ENCODE measurements at regions not wholly inside any gene's neighbourhood (a gene's known extent, or its start where the extent isn't known, plus 50 kb on each side); places are given as distances from the start of the nearest gene placed in this dataset.

DNA sequence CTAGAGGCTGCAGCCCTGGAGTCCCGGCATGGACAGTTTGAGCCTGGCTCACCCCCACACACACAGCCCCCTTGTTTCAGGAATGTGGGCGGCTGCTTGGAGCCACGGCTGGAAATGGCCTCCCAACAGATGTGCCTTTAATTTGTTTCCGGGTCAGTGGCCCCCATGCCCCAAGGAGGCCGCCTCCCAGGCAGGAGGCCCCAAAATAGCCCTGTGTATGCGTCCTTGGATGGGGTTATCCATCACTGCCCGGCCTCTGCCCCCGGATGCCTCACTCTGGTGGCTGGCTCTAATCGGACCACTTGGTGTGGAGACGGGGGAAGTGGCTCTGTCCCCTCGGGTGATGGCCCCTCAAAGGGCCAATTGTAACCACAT is 151.9 kb upstream of the MYCN start:
- FAIRE-seq: no peak
- Histone ChIP-seq H3K36me3 (ENCODE audit: control insufficient read depth in 3 of 3, insufficient read depth in 2 of 3, low read depth in 1 of 3, low read length in 3 of 3) (no peaks in the 10 kb centered on the region), H3K9me3 (ENCODE audit: control insufficient read depth in 2 of 2, insufficient read depth in 1 of 2, low read depth in 1 of 2, low read length in 1 of 2) (no peaks in the 10 kb centered on the region), H3K27me3 (ENCODE audit: control insufficient read depth in 3 of 3, insufficient read depth in 3 of 3, low read length in 3 of 3) (no peaks in the 10 kb centered on the region), H3K4me1 (ENCODE audit: control insufficient read depth in 3 of 3, insufficient read depth in 2 of 3, low read depth in 1 of 3, low read length in 2 of 3) (no peaks in the 10 kb centered on the region), H3K4me3 (ENCODE audit: low read depth in 1 of 3, low read length in 3 of 3) (no peak overlapping the region), H3K27ac (ENCODE audit: low read depth in 1 of 3, low read length in 2 of 3) (no peak overlapping the region)
- WGBS, 3 donors: 67 to 84% (median 77%) methylated on average over 11 of the region's 11 CpGs
- DNase-seq: no peak

DNA sequence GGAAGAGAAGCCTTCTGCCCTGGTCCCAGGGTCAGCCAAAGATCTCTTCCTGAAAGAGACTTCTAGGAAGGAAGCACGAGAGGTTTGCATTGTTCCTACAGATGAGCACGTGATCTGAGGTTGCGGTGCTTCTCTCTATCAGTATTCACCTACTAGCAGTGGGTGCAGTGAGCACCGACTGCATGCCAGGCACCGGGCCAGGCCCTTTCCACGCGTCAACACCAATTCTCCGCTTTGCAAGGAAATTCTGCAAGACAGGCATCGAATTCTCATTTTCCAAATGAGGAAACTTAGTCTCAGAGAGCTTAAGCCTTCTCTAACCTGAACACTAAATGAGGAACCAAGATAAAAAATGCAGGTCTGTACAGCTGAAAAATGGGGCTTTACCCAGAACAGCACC is 151.5 kb upstream of the MYCN start:
- FAIRE-seq (no peak), DNase-seq (no peak)
- no peaks in the 10 kb centered on the region for H3K4me1 ChIP-seq (ENCODE audit: control insufficient read depth in 3 of 3, insufficient read depth in 2 of 3, low read depth in 1 of 3, low read length in 2 of 3)
- no peaks in the 10 kb centered on the region for H3K36me3 ChIP-seq (ENCODE audit: control insufficient read depth in 3 of 3, insufficient read depth in 2 of 3, low read depth in 1 of 3, low read length in 3 of 3)
- no peak overlapping the region for H3K4me3 ChIP-seq (ENCODE audit: low read depth in 1 of 3, low read length in 3 of 3)
- H3K27me3 ChIP-seq (ENCODE audit: control insufficient read depth in 3 of 3, insufficient read depth in 3 of 3, low read length in 3 of 3): no peaks in the 10 kb centered on the region
- 77 to 89% (median 83%) methylated on average over 9 of the region's 9 CpGs for WGBS, 3 donors
- no peaks in the 10 kb centered on the region for H3K9me3 ChIP-seq (ENCODE audit: control insufficient read depth in 2 of 2, insufficient read depth in 1 of 2, low read depth in 1 of 2, low read length in 1 of 2)
- H3K27ac ChIP-seq (ENCODE audit: low read depth in 1 of 3, low read length in 2 of 3): no peak overlapping the region

DNA sequence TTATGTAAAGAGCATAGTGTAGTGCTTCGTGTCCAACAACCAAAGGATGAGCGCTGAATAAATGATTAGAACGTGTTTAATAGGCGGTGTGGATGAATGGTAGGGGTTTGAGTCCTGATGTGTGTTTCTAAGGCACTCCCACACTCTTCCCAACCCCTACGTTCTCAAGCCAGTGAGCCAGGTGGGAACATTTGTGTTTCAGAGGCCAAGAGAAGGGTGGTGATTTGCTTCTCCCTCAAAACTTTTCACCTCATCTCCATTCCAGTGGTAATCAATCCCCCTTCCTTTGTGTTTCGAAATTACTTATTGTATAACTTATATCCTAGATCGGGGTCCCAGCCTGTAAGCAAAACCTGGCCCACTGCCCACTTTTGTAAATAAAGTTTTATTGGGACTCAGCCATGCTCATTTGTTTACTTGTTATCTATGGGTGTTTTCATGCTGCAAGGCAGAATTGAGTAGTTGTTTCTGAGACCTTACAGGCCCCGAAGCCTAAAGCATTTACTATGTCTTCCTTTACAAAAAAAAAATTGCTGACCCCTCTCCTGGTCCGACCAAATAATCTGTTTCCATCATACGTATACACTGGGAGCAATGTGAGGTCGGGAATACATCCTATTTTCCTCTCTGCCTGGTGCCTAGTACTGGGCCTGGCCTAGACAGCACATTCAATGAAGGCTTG is 150.8 kb upstream of the MYCN start:
- H3K4me3 ChIP-seq (ENCODE audit: low read depth in 1 of 3, low read length in 3 of 3): no peak overlapping the region
- no peaks in the 10 kb centered on the region for H3K9me3 ChIP-seq (ENCODE audit: control insufficient read depth in 2 of 2, insufficient read depth in 1 of 2, low read depth in 1 of 2, low read length in 1 of 2)
- H3K4me1 ChIP-seq (ENCODE audit: control insufficient read depth in 3 of 3, insufficient read depth in 2 of 3, low read depth in 1 of 3, low read length in 2 of 3): no peaks in the 10 kb centered on the region
- H3K27me3 ChIP-seq (ENCODE audit: control insufficient read depth in 3 of 3, insufficient read depth in 3 of 3, low read length in 3 of 3): no peaks in the 10 kb centered on the region
- FAIRE-seq (no peak), DNase-seq (no peak)
- no peaks in the 10 kb centered on the region for H3K36me3 ChIP-seq (ENCODE audit: control insufficient read depth in 3 of 3, insufficient read depth in 2 of 3, low read depth in 1 of 3, low read length in 3 of 3)
- H3K27ac ChIP-seq (ENCODE audit: low read depth in 1 of 3, low read length in 2 of 3): no peak overlapping the region
- WGBS, 3 donors: 81 to 92% (median 84%) methylated on average over 11 of the region's 11 CpGs

DNA sequence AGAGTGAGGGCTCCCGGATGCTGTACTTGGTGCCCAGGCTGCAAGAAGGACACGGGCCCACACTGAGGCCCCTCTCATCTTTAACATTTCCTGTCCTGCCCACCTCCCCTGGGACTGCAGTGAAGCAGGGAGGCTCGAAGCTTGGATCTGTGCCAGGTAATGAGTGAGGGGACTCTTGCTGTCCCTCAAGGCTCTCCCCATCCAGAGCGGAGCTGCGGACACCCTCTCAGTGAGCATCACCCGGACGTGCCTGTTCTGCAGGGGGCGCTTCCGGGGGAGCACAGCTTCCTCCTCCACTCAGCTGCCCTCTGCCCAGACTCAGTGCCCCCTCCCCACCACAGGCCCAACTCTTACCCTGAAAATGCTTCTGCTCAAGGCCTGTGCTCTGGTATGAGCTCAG is 150.0 kb upstream of the MYCN start:
- FAIRE-seq: no peak
- Histone ChIP-seq H3K27me3 (ENCODE audit: control insufficient read depth in 3 of 3, insufficient read depth in 3 of 3, low read length in 3 of 3) (no peaks in the 10 kb centered on the region), H3K27ac (ENCODE audit: low read depth in 1 of 3, low read length in 2 of 3) (no peak overlapping the region), H3K9me3 (ENCODE audit: control insufficient read depth in 2 of 2, insufficient read depth in 1 of 2, low read depth in 1 of 2, low read length in 1 of 2) (no peaks in the 10 kb centered on the region), H3K4me1 (ENCODE audit: control insufficient read depth in 3 of 3, insufficient read depth in 2 of 3, low read depth in 1 of 3, low read length in 2 of 3) (no peaks in the 10 kb centered on the region), H3K36me3 (ENCODE audit: control insufficient read depth in 3 of 3, insufficient read depth in 2 of 3, low read depth in 1 of 3, low read length in 3 of 3) (no peaks in the 10 kb centered on the region), H3K4me3 (ENCODE audit: low read depth in 1 of 3, low read length in 3 of 3) (no peak overlapping the region)
- no peak for DNase-seq
- 87 to 88% (median 87%) methylated on average over 9 of the region's 9 CpGs for WGBS, 3 donors

DNA sequence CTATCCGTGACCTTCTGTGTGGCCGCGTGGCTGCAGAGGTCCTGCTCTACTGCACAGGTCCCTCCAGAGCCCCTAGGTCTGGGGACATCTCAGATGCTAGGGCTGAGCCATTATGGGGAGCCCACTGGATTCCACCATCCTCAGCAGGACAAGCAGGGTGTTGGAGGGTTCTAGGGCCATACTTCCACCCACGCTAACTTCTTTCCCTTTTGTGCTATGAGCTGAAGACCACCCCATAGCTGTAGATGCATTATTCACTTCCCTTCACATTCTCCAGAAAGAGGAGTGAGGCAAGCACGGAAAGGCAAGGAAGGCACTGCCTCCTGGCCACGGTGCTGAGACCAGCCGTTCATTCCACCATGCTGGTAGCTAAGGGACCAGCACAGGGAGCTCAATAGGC is 149.5 kb upstream of the MYCN start:
- Histone ChIP-seq H3K4me3 (ENCODE audit: low read depth in 1 of 3, low read length in 3 of 3) (no peak overlapping the region), H3K36me3 (ENCODE audit: control insufficient read depth in 3 of 3, insufficient read depth in 2 of 3, low read depth in 1 of 3, low read length in 3 of 3) (no peaks in the 10 kb centered on the region), H3K4me1 (ENCODE audit: control insufficient read depth in 3 of 3, insufficient read depth in 2 of 3, low read depth in 1 of 3, low read length in 2 of 3) (no peaks in the 10 kb centered on the region), H3K27me3 (ENCODE audit: control insufficient read depth in 3 of 3, insufficient read depth in 3 of 3, low read length in 3 of 3) (no peaks in the 10 kb centered on the region), H3K9me3 (ENCODE audit: control insufficient read depth in 2 of 2, insufficient read depth in 1 of 2, low read depth in 1 of 2, low read length in 1 of 2) (no peaks in the 10 kb centered on the region), H3K27ac (ENCODE audit: low read depth in 1 of 3, low read length in 2 of 3) (no peak overlapping the region)
- FAIRE-seq: no peak
- WGBS, 3 donors: 87 to 90% (median 89%) methylated on average over 7 of the region's 7 CpGs
- DNase-seq: no peak

DNA sequence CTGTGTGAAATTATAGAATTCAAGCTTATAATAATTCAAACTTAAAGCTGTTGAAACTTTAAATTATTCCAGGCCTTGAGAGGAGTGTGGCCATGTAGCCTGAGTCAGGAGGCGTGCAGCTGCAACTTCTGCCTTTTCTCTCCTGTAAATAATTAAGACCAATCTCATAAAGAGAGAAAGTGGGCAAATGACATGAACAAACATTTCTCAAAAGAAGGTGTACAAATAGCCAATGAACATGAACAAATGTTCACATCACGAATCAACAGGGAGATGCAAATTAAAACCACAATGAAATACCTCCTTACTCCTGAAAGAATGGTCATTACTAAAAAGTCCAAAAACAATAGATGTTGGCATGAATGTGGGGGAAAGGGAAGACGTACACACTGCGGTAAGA is 149.1 kb upstream of the MYCN start:
- no peak for DNase-seq
- Histone ChIP-seq H3K9me3 (ENCODE audit: control insufficient read depth in 2 of 2, insufficient read depth in 1 of 2, low read depth in 1 of 2, low read length in 1 of 2) (no peaks in the 10 kb centered on the region), H3K27ac (ENCODE audit: low read depth in 1 of 3, low read length in 2 of 3) (no peak overlapping the region), H3K27me3 (ENCODE audit: control insufficient read depth in 3 of 3, insufficient read depth in 3 of 3, low read length in 3 of 3) (no peaks in the 10 kb centered on the region), H3K36me3 (ENCODE audit: control insufficient read depth in 3 of 3, insufficient read depth in 2 of 3, low read depth in 1 of 3, low read length in 3 of 3) (no peaks in the 10 kb centered on the region), H3K4me1 (ENCODE audit: control insufficient read depth in 3 of 3, insufficient read depth in 2 of 3, low read depth in 1 of 3, low read length in 2 of 3) (no peaks in the 10 kb centered on the region), H3K4me3 (ENCODE audit: low read depth in 1 of 3, low read length in 3 of 3) (no peak overlapping the region)
- WGBS, 3 donors: 88 to 94% (median 91%) methylated on average over 4 of the region's 4 CpGs
- no peak for FAIRE-seq

DNA sequence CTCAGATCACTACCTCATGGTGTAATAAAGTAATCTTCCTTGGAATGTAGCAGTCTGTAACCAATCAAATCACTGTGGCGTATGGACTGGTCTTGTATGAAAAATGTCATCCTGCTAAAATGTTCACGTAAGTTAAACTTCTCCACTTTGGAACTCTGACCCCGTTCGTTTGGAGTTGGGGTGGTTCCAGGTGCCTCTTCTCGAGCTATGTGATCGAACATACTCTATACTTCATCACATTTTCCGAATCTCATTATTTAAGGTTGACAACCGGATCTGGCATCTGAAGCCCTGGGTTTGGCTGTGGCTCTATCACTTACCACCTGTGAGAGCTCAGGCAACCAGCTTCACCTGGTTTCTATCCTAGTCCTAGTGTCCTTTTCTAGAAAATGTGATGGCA is 148.0 kb upstream of the MYCN start:
- Histone ChIP-seq H3K27ac (ENCODE audit: low read depth in 1 of 3, low read length in 2 of 3) (no peak overlapping the region), H3K9me3 (ENCODE audit: control insufficient read depth in 2 of 2, insufficient read depth in 1 of 2, low read depth in 1 of 2, low read length in 1 of 2) (no peaks in the 10 kb centered on the region), H3K4me3 (ENCODE audit: low read depth in 1 of 3, low read length in 3 of 3) (no peak overlapping the region), H3K27me3 (ENCODE audit: control insufficient read depth in 3 of 3, insufficient read depth in 3 of 3, low read length in 3 of 3) (no peaks in the 10 kb centered on the region), H3K4me1 (ENCODE audit: control insufficient read depth in 3 of 3, insufficient read depth in 2 of 3, low read depth in 1 of 3, low read length in 2 of 3) (peaks cover 0 to 6% (median 0%) of the 10 kb centered on the region in 3 donors), H3K36me3 (ENCODE audit: control insufficient read depth in 3 of 3, insufficient read depth in 2 of 3, low read depth in 1 of 3, low read length in 3 of 3) (no peaks in the 10 kb centered on the region)
- DNase-seq (no peak), FAIRE-seq (no peak)
- 66 to 68% (median 67%) methylated on average over 8 of the region's 8 CpGs for WGBS, 3 donors

DNA sequence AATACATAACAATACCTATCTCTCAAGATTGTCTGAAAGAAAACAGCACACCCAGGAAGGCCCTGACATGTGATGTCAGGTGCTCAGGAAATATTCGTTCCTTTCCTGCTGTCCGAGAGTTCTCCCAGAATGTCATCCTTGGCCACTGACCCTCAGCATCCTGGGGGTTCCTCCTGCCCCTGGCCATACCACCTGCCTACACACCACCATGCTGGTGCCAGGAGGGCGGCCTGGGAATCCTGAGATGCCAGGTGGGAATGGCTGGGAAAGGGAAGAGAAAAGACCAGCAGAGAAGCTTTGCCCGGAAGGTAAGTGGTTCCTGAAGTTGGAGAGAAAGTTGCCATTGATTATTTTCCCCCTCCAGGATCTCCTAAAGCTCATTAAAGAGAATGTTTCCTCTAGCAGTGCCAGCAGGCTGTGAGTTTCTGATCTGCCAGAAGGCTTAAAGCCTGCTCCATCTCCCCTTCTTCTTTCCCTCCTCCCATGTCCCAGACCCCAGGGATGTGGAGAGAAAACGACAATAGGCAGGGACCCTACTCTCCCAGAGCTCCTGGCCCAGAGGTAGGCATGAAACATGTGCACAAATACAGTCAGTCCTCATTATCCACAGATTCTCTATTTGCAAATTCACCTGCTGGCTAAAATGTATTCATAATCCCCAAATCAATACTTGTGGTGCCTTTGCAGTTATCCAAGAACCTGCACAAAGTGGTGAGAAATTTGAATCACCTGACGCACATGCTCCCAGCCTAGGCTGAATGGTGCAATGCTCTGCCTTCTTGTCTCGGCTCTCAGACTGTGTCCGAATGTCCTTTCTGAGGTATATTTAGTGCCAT is 147.1 kb upstream of the MYCN start:
- no peak for DNase-seq
- no peaks in the 10 kb centered on the region for H3K36me3 ChIP-seq (ENCODE audit: control insufficient read depth in 3 of 3, insufficient read depth in 2 of 3, low read depth in 1 of 3, low read length in 3 of 3)

More for the DNA sequence above, 147.1 kb upstream of the MYCN start:
- WGBS, 3 donors: 87 to 90% (median 88%) methylated on average over 8 of the region's 8 CpGs
- FAIRE-seq: no peak
- peaks cover 0 to 6% (median 0%) of the 10 kb centered on the region in 3 donors for H3K4me1 ChIP-seq (ENCODE audit: control insufficient read depth in 3 of 3, insufficient read depth in 2 of 3, low read depth in 1 of 3, low read length in 2 of 3)
- no peak overlapping the region for H3K4me3 ChIP-seq (ENCODE audit: low read depth in 1 of 3, low read length in 3 of 3)
- H3K9me3 ChIP-seq (ENCODE audit: control insufficient read depth in 2 of 2, insufficient read depth in 1 of 2, low read depth in 1 of 2, low read length in 1 of 2): no peaks in the 10 kb centered on the region
- H3K27ac ChIP-seq (ENCODE audit: low read depth in 1 of 3, low read length in 2 of 3): no peak overlapping the region
- no peaks in the 10 kb centered on the region for H3K27me3 ChIP-seq (ENCODE audit: control insufficient read depth in 3 of 3, insufficient read depth in 3 of 3, low read length in 3 of 3)

Measured in small intestine (tissue), 7 donors.